NT2/D1 (cell line): ENCODE measurements at regions not wholly inside any gene's neighbourhood (a gene's known extent, or its start where the extent isn't known, plus 50 kb on each side); places are given as distances from the start of the nearest gene placed in this dataset.

Source experiments
- SUZ12 ChIP-seq: IDR thresholded peaks from 2 replicates; pipeline ENCODE4 v1.6.1; 2011; ENCODE audit not compliant: insufficient read length, insufficient read depth; ENCODE audit errors: extremely low read depth
- YY1 ChIP-seq: IDR thresholded peaks from 2 replicates; pipeline ENCODE4 v1.6.1; 2011; ENCODE audit not compliant: insufficient read length, insufficient read depth
- ZNF274 ChIP-seq: IDR thresholded peaks from 2 replicates; pipeline ENCODE4 v1.6.1; 2011; ENCODE audit warnings: mild to moderate bottlenecking, low read depth, low read length

GRCh38 chr6:163998496-163998895 is 584.0 kb downstream of the QKI start:
- TF ChIP-seq YY1 (no peak), SUZ12 (no peak), ZNF274 (no peak)
